ENCODE measurements at regions not wholly inside any gene's neighbourhood (a gene's known extent, or its start where the extent isn't known, plus 50 kb on each side); places are given as distances from the start of the nearest gene placed in this dataset.

GRCh38 chr13:78201411-78201810 is 282.8 kb upstream of the EDNRB start:
- TF ChIP-seq CTCF (IDR thresholded peaks at IDR 0.05; ENCODE audit: unreplicated experiment), result no peak
- POLR2A ChIA-PET, result no interaction called here
- no peaks in the 10 kb centered on the region for H3K4me1 Mint-ChIP-seq (ENCODE audit: insufficient read depth, unreplicated experiment)
- peaks cover 67% of the 10 kb centered on the region for H3K27me3 Mint-ChIP-seq (ENCODE audit: insufficient read depth, unreplicated experiment)
- no peak overlapping the region for H3K4me3 Mint-ChIP-seq (ENCODE audit: unreplicated experiment)
- intact Hi-C loops (cut with micrococcal nuclease), result no loop called here
- CTCF ChIA-PET, result interaction anchor here (0.6 to 0.7 kb wide), 2 partner anchors 10 to 708 kb away, joined by 3 to 4 read pairs; no protein-coding TSS in a partner anchor
- BruUV-seq (replicated peaks), result no TSS peak
- no peaks in the 10 kb centered on the region for H3K9me3 Mint-ChIP-seq (ENCODE audit: unreplicated experiment)
- H3K36me3 Mint-ChIP-seq (ENCODE audit: insufficient read depth, unreplicated experiment), result no peaks in the 10 kb centered on the region
- DNase-seq (ENCODE audit: unreplicated experiment), result no peak
- no peak overlapping the region for H3K27ac Mint-ChIP-seq (ENCODE audit: low read depth, unreplicated experiment)

- DNase-seq (ENCODE audit: unreplicated experiment), result no peak
- Mint-ChIP-seq H3K4me1 (ENCODE audit: insufficient read depth, unreplicated experiment) (no peaks in the 10 kb centered on the region), H3K4me3 (ENCODE audit: unreplicated experiment) (no peak overlapping the region), H3K36me3 (ENCODE audit: insufficient read depth, unreplicated experiment) (no peaks in the 10 kb centered on the region), H3K27me3 (ENCODE audit: insufficient read depth, unreplicated experiment) (peaks cover 57% of the 10 kb centered on the region), H3K27ac (ENCODE audit: low read depth, unreplicated experiment) (no peak overlapping the region), H3K9me3 (ENCODE audit: unreplicated experiment) (no peaks in the 10 kb centered on the region)
- CTCF ChIA-PET, result no interaction called here
- no TSS peak for BruUV-seq (replicated peaks)
- intact Hi-C loops (cut with micrococcal nuclease), result no loop called here
- POLR2A ChIA-PET, result no interaction called here
- no peak for TF ChIP-seq CTCF (IDR thresholded peaks at IDR 0.05; ENCODE audit: unreplicated experiment)
These were observed 280.2 kb upstream of the EDNRB start for GRCh38 chr13:78198821-78199220.

- DNase-seq (ENCODE audit: unreplicated experiment), result no peak
- Mint-ChIP-seq H3K4me1 (ENCODE audit: insufficient read depth, unreplicated experiment) (no peaks in the 10 kb centered on the region), H3K4me3 (ENCODE audit: unreplicated experiment) (no peak overlapping the region), H3K9me3 (ENCODE audit: unreplicated experiment) (no peaks in the 10 kb centered on the region), H3K27ac (ENCODE audit: low read depth, unreplicated experiment) (no peak overlapping the region), H3K36me3 (ENCODE audit: insufficient read depth, unreplicated experiment) (no peaks in the 10 kb centered on the region), H3K27me3 (ENCODE audit: insufficient read depth, unreplicated experiment) (peaks cover 53% of the 10 kb centered on the region)
- BruUV-seq (replicated peaks), result no TSS peak
- ChIA-PET POLR2A (no interaction called here), CTCF (no interaction called here)
- TF ChIP-seq CTCF (IDR thresholded peaks at IDR 0.05; ENCODE audit: unreplicated experiment), result no peak
- intact Hi-C loops (cut with micrococcal nuclease), result no loop called here
These were observed 279.8 kb upstream of the EDNRB start for GRCh38 chr13:78198419-78198818.

- H3K27ac Mint-ChIP-seq (ENCODE audit: low read depth, unreplicated experiment), result no peak overlapping the region
- no peak for TF ChIP-seq CTCF (IDR thresholded peaks at IDR 0.05; ENCODE audit: unreplicated experiment)
- POLR2A ChIA-PET, result no interaction called here
- no peaks in the 10 kb centered on the region for H3K4me1 Mint-ChIP-seq (ENCODE audit: insufficient read depth, unreplicated experiment)
- intact Hi-C loops (cut with micrococcal nuclease), result no loop called here
- no peak overlapping the region for H3K4me3 Mint-ChIP-seq (ENCODE audit: unreplicated experiment)
- H3K27me3 Mint-ChIP-seq (ENCODE audit: insufficient read depth, unreplicated experiment), result peaks cover 42% of the 10 kb centered on the region
- H3K9me3 Mint-ChIP-seq (ENCODE audit: unreplicated experiment), result no peaks in the 10 kb centered on the region
- DNase-seq (ENCODE audit: unreplicated experiment), result no peak
- no peaks in the 10 kb centered on the region for H3K36me3 Mint-ChIP-seq (ENCODE audit: insufficient read depth, unreplicated experiment)
- BruUV-seq (replicated peaks), result no TSS peak
- CTCF ChIA-PET, result no interaction called here
These were observed 278.6 kb upstream of the EDNRB start for GRCh38 chr13:78197231-78197630.
